Tibial artery (tissue), 4 donors: ENCODE measurements at regions not wholly inside any gene's neighbourhood (a gene's known extent, or its start where the extent isn't known, plus 50 kb on each side); places are given as distances from the start of the nearest gene placed in this dataset.

Experiments used
- DNase-seq, 2 donors: peaks; one replicate each; pipeline ENCODE4 v3.0.0-alpha.2; 2019
- H3K27ac ChIP-seq, 2 donors: fragments of 200-600 bp; sonication (generic) in 1 of 2; 1 replicate in 1 of 2; 2 replicates in 1 of 2; pipeline ENCODE4 v1.5.1; 2018 to 2019; ENCODE audit warnings: mild to moderate bottlenecking in 1 of 2
- H3K27me3 ChIP-seq, 2 donors: fragments of 200-600 bp; sonication (generic) in 1 of 2; one replicate each; pipeline versions ENCODE4 v1.5.1 to v1.6.0; 2016 to 2019
- H3K36me3 ChIP-seq, 3 donors: fragments of 200-600 bp; sonication (generic) in 2 of 3; one replicate each; pipeline ENCODE4 v1.5.1; 2016 to 2019; ENCODE audit warnings: mild to moderate bottlenecking in 2 of 3
- H3K4me1 ChIP-seq, 4 donors: fragments of 200-600 bp; sonication (generic) in 2 of 4; 1 replicate in 3 of 4; 2 replicates in 1 of 4; pipeline ENCODE4 v1.5.1; 2016 to 2019
- H3K4me3 ChIP-seq, 2 donors: fragments of 200-600 bp; sonication (generic) in 1 of 2; 1 replicate in 1 of 2; 2 replicates in 1 of 2; pipeline ENCODE4 v1.5.1; 2018 to 2019; ENCODE audit warnings: mild to moderate bottlenecking in 2 of 2
- H3K9me3 ChIP-seq, 3 donors: fragments of 200-600 bp; sonication (generic) in 1 of 3; one replicate each; pipeline ENCODE4 v1.5.1; 2016 to 2019
- intact Hi-C: fragments of 100-400 bp; cut with DNase I; formaldehyde crosslinking; loops from one replicate; pipeline ENCODE4 v1.15.0; 2023; ENCODE audit warnings: low total_unique reads
- TF ChIP-seq, protein P1 (sequence below), 2 experiments: fragments of 200-600 bp in 1 of 2; fragments of 450-650 bp in 1 of 2; IDR thresholded peaks; one replicate each; pipeline ENCODE4 v1.5.1; 2017 to 2019; ENCODE audit warnings: antibody characterized with exemption in 2 of 2, mild to moderate bottlenecking in 1 of 2, moderate library complexity in 1 of 2

DNA sequence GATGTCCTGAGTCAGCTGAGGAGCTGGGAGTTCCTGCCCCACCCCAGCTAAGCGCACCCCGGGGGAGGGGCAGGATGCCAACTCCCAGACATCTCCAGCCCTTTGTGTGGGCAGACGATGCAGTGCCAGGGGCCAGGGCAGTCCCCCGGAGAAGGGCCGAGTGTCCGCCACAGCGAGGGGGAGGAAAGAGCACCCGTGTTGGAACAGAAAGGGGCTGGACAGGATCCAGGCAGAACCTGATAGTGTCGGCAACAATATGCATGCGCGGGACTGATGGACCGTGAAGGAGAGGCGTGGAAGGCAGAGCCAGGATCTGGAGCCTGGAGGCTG lies 1434.7 kb downstream of the BRD1 start:
- intact Hi-C loops, result no loop called here
- no peaks in the 10 kb centered on the region for H3K27me3 ChIP-seq
- TF ChIP-seq, protein P1, sequence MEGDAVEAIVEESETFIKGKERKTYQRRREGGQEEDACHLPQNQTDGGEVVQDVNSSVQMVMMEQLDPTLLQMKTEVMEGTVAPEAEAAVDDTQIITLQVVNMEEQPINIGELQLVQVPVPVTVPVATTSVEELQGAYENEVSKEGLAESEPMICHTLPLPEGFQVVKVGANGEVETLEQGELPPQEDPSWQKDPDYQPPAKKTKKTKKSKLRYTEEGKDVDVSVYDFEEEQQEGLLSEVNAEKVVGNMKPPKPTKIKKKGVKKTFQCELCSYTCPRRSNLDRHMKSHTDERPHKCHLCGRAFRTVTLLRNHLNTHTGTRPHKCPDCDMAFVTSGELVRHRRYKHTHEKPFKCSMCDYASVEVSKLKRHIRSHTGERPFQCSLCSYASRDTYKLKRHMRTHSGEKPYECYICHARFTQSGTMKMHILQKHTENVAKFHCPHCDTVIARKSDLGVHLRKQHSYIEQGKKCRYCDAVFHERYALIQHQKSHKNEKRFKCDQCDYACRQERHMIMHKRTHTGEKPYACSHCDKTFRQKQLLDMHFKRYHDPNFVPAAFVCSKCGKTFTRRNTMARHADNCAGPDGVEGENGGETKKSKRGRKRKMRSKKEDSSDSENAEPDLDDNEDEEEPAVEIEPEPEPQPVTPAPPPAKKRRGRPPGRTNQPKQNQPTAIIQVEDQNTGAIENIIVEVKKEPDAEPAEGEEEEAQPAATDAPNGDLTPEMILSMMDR (IDR thresholded peaks at IDR 0.05), result no peak
- H3K4me1 ChIP-seq, result no peaks in the 10 kb centered on the region
- H3K27ac ChIP-seq, result no peak overlapping the region
- H3K36me3 ChIP-seq, result no peaks in the 10 kb centered on the region
- DNase-seq, result peak in 1 of 2 donors; percentile 40
- H3K9me3 ChIP-seq, result no peaks in the 10 kb centered on the region
- no peak overlapping the region for H3K4me3 ChIP-seq

DNA sequence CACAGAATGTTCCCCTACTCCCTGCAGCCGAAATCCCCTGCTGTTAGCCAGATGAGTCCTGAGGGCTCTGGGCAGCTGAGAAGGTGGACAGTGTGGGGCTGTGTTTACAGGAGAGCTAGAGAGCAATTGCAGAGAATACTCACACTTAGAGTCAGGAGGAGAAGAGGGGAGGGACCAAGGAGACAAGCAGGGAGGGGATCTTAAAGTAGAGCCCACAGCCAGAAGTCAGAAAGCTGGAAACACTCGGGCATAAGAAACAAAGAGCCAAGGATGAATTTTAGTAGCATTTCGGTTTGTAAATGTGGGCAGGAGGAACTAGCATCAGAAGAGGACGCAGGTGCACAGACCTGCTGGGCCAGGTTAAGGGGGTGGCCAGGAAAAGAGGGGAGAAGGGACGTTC lies 1435.9 kb downstream of the BRD1 start:
- intact Hi-C loops, result no loop called here

DNA sequence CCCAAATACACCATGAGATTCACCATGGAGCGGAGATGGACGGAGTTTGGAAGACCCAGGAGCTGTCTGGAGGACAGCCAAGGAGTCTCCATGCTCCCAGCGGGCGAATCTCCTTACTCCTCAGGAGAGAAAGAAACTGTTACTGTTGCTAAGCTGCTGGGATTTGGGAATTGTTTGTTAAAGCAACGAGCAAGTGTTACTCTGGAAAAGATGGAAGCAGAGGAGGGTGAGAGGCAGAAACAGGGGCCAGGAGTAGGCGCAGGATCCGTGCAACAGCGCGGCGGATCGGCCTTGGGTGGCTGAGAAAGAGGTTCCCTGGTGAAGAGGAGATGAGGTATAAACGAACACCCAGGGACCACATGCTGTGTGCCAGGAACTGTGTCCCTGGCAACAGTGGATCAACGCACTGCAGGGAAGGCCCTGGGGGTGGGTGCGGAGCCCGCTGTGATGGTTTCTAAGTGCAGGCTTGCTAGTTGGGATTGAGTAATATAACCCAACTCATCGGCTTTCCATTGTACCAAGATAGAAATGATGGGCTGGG lies 1436.4 kb downstream of the BRD1 start:
- peak in 1 of 2 donors; percentile 46 for DNase-seq
- no peaks in the 10 kb centered on the region for H3K4me1 ChIP-seq

More for the DNA sequence above, 1435.9 kb downstream of the BRD1 start:
- no peak overlapping the region for H3K27ac ChIP-seq
- H3K4me3 ChIP-seq, result no peak overlapping the region
- DNase-seq, result no peak
- H3K27me3 ChIP-seq, result no peaks in the 10 kb centered on the region
- H3K4me1 ChIP-seq, result no peaks in the 10 kb centered on the region
- H3K36me3 ChIP-seq, result no peaks in the 10 kb centered on the region
- no peaks in the 10 kb centered on the region for H3K9me3 ChIP-seq
- TF ChIP-seq, protein P1 (IDR thresholded peaks at IDR 0.05), result no peak

DNA sequence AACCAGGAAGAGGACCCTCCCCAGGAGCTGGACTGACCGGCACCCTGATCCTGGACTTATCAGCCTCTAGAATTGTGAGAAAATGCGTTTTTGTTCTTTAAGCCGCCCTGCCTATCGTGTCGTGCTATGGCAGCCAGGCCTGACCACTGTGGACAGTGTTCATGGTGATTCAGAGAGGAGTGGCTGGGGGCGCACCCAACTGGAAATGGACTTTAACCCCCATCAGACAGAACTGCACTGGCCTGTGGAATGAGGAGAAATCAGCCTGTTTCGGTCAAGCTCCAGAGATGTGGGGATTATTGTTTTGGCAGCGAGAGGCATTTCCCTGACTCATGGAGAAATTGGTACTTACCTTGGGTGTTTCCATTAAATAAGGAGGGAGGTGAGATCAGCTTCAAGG lies 1437.8 kb downstream of the BRD1 start:
- Histone ChIP-seq H3K27ac (no peak overlapping the region), H3K9me3 (peaks cover 0 to 5% (median 0%) of the 10 kb centered on the region in 3 donors), H3K36me3 (no peaks in the 10 kb centered on the region), H3K4me1 (no peaks in the 10 kb centered on the region), H3K4me3 (no peak overlapping the region), H3K27me3 (no peaks in the 10 kb centered on the region)
- intact Hi-C loops, result no loop called here
- DNase-seq, result peak in 1 of 2 donors; percentile 38
- TF ChIP-seq, protein P1 (IDR thresholded peaks at IDR 0.05), result no peak

More for the DNA sequence above, 1436.4 kb downstream of the BRD1 start:
- Histone ChIP-seq H3K9me3 (no peaks in the 10 kb centered on the region), H3K4me3 (no peak overlapping the region), H3K27ac (no peak overlapping the region), H3K27me3 (no peaks in the 10 kb centered on the region), H3K36me3 (no peaks in the 10 kb centered on the region)
- intact Hi-C loops, result no loop called here
- TF ChIP-seq, protein P1 (IDR thresholded peaks at IDR 0.05), result no peak

DNA sequence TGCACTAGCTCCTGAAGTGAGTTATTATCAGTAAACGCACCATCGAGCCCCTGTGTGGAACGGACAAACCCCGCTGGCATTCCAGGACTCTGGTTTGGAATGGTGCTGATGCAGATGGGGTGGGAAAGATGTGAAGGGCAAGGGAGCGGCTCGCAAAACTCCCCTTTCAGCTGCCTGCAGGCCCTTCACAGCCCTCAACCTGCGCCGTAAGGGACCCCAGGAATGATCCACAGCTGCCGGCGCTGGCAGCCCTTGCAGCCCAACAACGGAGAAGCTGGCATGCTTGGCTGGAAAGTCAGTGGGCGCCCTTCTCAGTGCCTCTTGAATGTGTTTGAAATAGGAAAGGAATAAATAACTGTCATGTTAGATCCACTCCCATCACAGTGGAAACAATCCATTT lies 1445.5 kb downstream of the BRD1 start:
- TF ChIP-seq, protein P1 (IDR thresholded peaks at IDR 0.05), result no peak
- H3K27ac ChIP-seq, result no peak overlapping the region
- H3K36me3 ChIP-seq, result no peaks in the 10 kb centered on the region
- peaks cover 0 to 4% of the 10 kb centered on the region in 2 donors for H3K27me3 ChIP-seq
- intact Hi-C loops, result no loop called here
- no peak overlapping the region for H3K4me3 ChIP-seq
- no peaks in the 10 kb centered on the region for H3K4me1 ChIP-seq
- DNase-seq, result peak in 1 of 2 donors; percentile 43
- H3K9me3 ChIP-seq, result peaks cover 0 to 7% (median 0%) of the 10 kb centered on the region in 3 donors
